ENCODE measurements at regions not wholly inside any gene's neighbourhood (a gene's known extent, or its start where the extent isn't known, plus 50 kb on each side); places are given as distances from the start of the nearest gene placed in this dataset.

GRCh38 chr12:115755061-115755724 lies 522.3 kb downstream of the MED13L start:
- H3K4me2 ChIP-seq (ENCODE audit: low read length): no peak overlapping the region

GRCh38 chr12:115752913-115753726 lies 524.4 kb downstream of the MED13L start:
- Histone ChIP-seq H3K27me3 (ENCODE audit: insufficient read depth, low read length) (peaks cover 4% of the 10 kb centered on the region; the same call in 1 of the 2 replicates), H3K4me1 (ENCODE audit: insufficient read depth, low read length, severe bottlenecking) (no peaks in the 10 kb centered on the region), H3K4me3 (ENCODE audit: low read depth, low read length, poor library complexity, severe bottlenecking) (no peak overlapping the region), H3K4me2 (ENCODE audit: low read length) (no peak overlapping the region), H3K9me3 (ENCODE audit: low read length) (no peaks in the 10 kb centered on the region), H3K79me2 (ENCODE audit: insufficient read depth, low read length) (no peaks in the 10 kb centered on the region), H4K20me1 (ENCODE audit: insufficient read depth, low read length) (no peaks in the 10 kb centered on the region), H3K9ac (ENCODE audit: low read length) (no peak overlapping the region), H3K36me3 (ENCODE audit: insufficient read depth, low read length) (no peaks in the 10 kb centered on the region), H3F3A (ENCODE audit: insufficient read depth, low read length) (no peaks in the 10 kb centered on the region), H3K9me2 (ENCODE audit: low read depth, low read length) (no peaks in the 10 kb centered on the region), H2AFZ (ENCODE audit: low read length) (no peak overlapping the region), H3K27ac (ENCODE audit: low read depth, low read length, poor library complexity, severe bottlenecking) (no peak overlapping the region)
- TF ChIP-seq EZH2 (IDR thresholded peaks at IDR 0.05; ENCODE audit: borderline replicate concordance, low read length): no peak
- peak; percentile 52 for TF ChIP-seq CTCF (IDR thresholded peaks at IDR 0.05; ENCODE audit: low read length)

More at GRCh38 chr12:115755061-115755724, 522.3 kb downstream of the MED13L start:
- H3K79me2 ChIP-seq (ENCODE audit: insufficient read depth, low read length): no peaks in the 10 kb centered on the region
- no peaks in the 10 kb centered on the region for H3K9me3 ChIP-seq (ENCODE audit: low read length)
- peaks cover 3% of the 10 kb centered on the region; the same call in 1 of the 2 replicates for H3K27me3 ChIP-seq (ENCODE audit: insufficient read depth, low read length)
- no peaks in the 10 kb centered on the region for H3K36me3 ChIP-seq (ENCODE audit: insufficient read depth, low read length)
- no peak overlapping the region for H3K4me3 ChIP-seq (ENCODE audit: low read depth, low read length, poor library complexity, severe bottlenecking)
- no peaks in the 10 kb centered on the region for H3F3A ChIP-seq (ENCODE audit: insufficient read depth, low read length)
- H2AFZ ChIP-seq (ENCODE audit: low read length): no peak overlapping the region
- TF ChIP-seq EZH2 (IDR thresholded peaks at IDR 0.05; ENCODE audit: borderline replicate concordance, low read length) (no peak), CTCF (IDR thresholded peaks at IDR 0.05; ENCODE audit: low read length) (no peak)
- H3K27ac ChIP-seq (ENCODE audit: low read depth, low read length, poor library complexity, severe bottlenecking): no peak overlapping the region
- H3K9ac ChIP-seq (ENCODE audit: low read length): no peak overlapping the region
- no peaks in the 10 kb centered on the region for H4K20me1 ChIP-seq (ENCODE audit: insufficient read depth, low read length)
- H3K9me2 ChIP-seq (ENCODE audit: low read depth, low read length): no peaks in the 10 kb centered on the region
- no peaks in the 10 kb centered on the region for H3K4me1 ChIP-seq (ENCODE audit: insufficient read depth, low read length, severe bottlenecking)

GRCh38 chr12:115752156-115752555 lies 525.3 kb downstream of the MED13L start:
- no peak overlapping the region for H3K4me2 ChIP-seq (ENCODE audit: low read length)
- no peaks in the 10 kb centered on the region for H3K36me3 ChIP-seq (ENCODE audit: insufficient read depth, low read length)
- no peaks in the 10 kb centered on the region for H3F3A ChIP-seq (ENCODE audit: insufficient read depth, low read length)
- no peaks in the 10 kb centered on the region for H3K4me1 ChIP-seq (ENCODE audit: insufficient read depth, low read length, severe bottlenecking)
- H3K27me3 ChIP-seq (ENCODE audit: insufficient read depth, low read length): peaks cover 4% of the 10 kb centered on the region; the same call in 1 of the 2 replicates
- H3K79me2 ChIP-seq (ENCODE audit: insufficient read depth, low read length): no peaks in the 10 kb centered on the region
- no peak overlapping the region for H3K27ac ChIP-seq (ENCODE audit: low read depth, low read length, poor library complexity, severe bottlenecking)
- no peak for TF ChIP-seq EZH2 (IDR thresholded peaks at IDR 0.05; ENCODE audit: borderline replicate concordance, low read length)
- no peak for TF ChIP-seq CTCF (IDR thresholded peaks at IDR 0.05; ENCODE audit: low read length)
- H2AFZ ChIP-seq (ENCODE audit: low read length): no peak overlapping the region
- H3K9ac ChIP-seq (ENCODE audit: low read length): no peak overlapping the region
- H3K9me3 ChIP-seq (ENCODE audit: low read length): no peaks in the 10 kb centered on the region
- H4K20me1 ChIP-seq (ENCODE audit: insufficient read depth, low read length): no peaks in the 10 kb centered on the region
- no peak overlapping the region for H3K4me3 ChIP-seq (ENCODE audit: low read depth, low read length, poor library complexity, severe bottlenecking)
- H3K9me2 ChIP-seq (ENCODE audit: low read depth, low read length): no peaks in the 10 kb centered on the region

All from OCI-LY1 (cell line).